Activated naive CD8-positive, alpha-beta T cell (primary cell): ENCODE measurements at regions not wholly inside any gene's neighbourhood (a gene's known extent, or its start where the extent isn't known, plus 50 kb on each side); places are given as distances from the start of the nearest gene placed in this dataset.

Experiments
- H3K27ac Mint-ChIP-seq: one replicate; pipeline ENCODE4 v1.8.0; 2021; ENCODE audit warnings: mixed read lengths
- H3K27me3 Mint-ChIP-seq: one replicate; pipeline ENCODE4 v1.8.0; 2021; ENCODE audit warnings: mixed read lengths
- H3K36me3 Mint-ChIP-seq: one replicate; pipeline ENCODE4 v1.8.0; 2021; ENCODE audit warnings: mixed read lengths
- H3K4me1 Mint-ChIP-seq: one replicate; pipeline ENCODE4 v1.8.0; 2021; ENCODE audit warnings: low read depth, mixed read lengths
- H3K4me3 Mint-ChIP-seq: one replicate; pipeline ENCODE4 v1.8.0; 2021; ENCODE audit warnings: mild to moderate bottlenecking, mixed read lengths
- H3K9me3 Mint-ChIP-seq: one replicate; pipeline ENCODE4 v1.8.0; 2021; ENCODE audit warnings: low read depth, mixed read lengths

GRCh38 chr2:83633423-83633822, 825.7 kb downstream of the SUCLG1 start:
- Mint-ChIP-seq H3K4me3 (no peak overlapping the region), H3K27ac (no peak overlapping the region), H3K4me1 (no peaks in the 10 kb centered on the region), H3K27me3 (no peaks in the 10 kb centered on the region), H3K36me3 (no peaks in the 10 kb centered on the region), H3K9me3 (peaks cover 4% of the 10 kb centered on the region)

- Mint-ChIP-seq H3K9me3 (no peaks in the 10 kb centered on the region), H3K27me3 (no peaks in the 10 kb centered on the region), H3K4me3 (no peak overlapping the region), H3K27ac (no peak overlapping the region), H3K4me1 (no peaks in the 10 kb centered on the region), H3K36me3 (no peaks in the 10 kb centered on the region)
These were observed 828.7 kb downstream of the SUCLG1 start for GRCh38 chr2:83630351-83630750.

GRCh38 chr2:83615511-83615910, 843.6 kb downstream of the SUCLG1 start:
- Mint-ChIP-seq H3K9me3 (peaks cover 8% of the 10 kb centered on the region), H3K4me1 (no peaks in the 10 kb centered on the region), H3K27ac (no peak overlapping the region), H3K36me3 (no peaks in the 10 kb centered on the region), H3K27me3 (no peaks in the 10 kb centered on the region), H3K4me3 (no peak overlapping the region)

- Mint-ChIP-seq H3K4me3 (no peak overlapping the region), H3K4me1 (no peaks in the 10 kb centered on the region), H3K27me3 (no peaks in the 10 kb centered on the region), H3K36me3 (no peaks in the 10 kb centered on the region), H3K27ac (no peak overlapping the region), H3K9me3 (peaks cover 8% of the 10 kb centered on the region)
These were observed 845.9 kb downstream of the SUCLG1 start for GRCh38 chr2:83613178-83613577.

- Mint-ChIP-seq H3K4me3 (no peak overlapping the region), H3K4me1 (no peaks in the 10 kb centered on the region), H3K36me3 (no peaks in the 10 kb centered on the region), H3K27ac (no peak overlapping the region), H3K9me3 (peaks cover 8% of the 10 kb centered on the region), H3K27me3 (no peaks in the 10 kb centered on the region)
These were observed 856.3 kb downstream of the SUCLG1 start for GRCh38 chr2:83602753-83603152.

GRCh38 chr2:83596592-83597282, 862.3 kb downstream of the SUCLG1 start:
- Mint-ChIP-seq H3K27me3 (no peaks in the 10 kb centered on the region), H3K27ac (no peak overlapping the region), H3K4me3 (no peak overlapping the region), H3K9me3 (peaks cover 17% of the 10 kb centered on the region), H3K4me1 (no peaks in the 10 kb centered on the region), H3K36me3 (no peaks in the 10 kb centered on the region)

GRCh38 chr2:83595926-83596325, 863.2 kb downstream of the SUCLG1 start:
- Mint-ChIP-seq H3K36me3 (no peaks in the 10 kb centered on the region), H3K4me1 (no peaks in the 10 kb centered on the region), H3K27me3 (no peaks in the 10 kb centered on the region), H3K9me3 (peaks cover 17% of the 10 kb centered on the region), H3K27ac (no peak overlapping the region), H3K4me3 (no peak overlapping the region)

GRCh38 chr2:83595121-83595690, 863.9 kb downstream of the SUCLG1 start:
- Mint-ChIP-seq H3K27ac (no peak overlapping the region), H3K9me3 (peaks cover 17% of the 10 kb centered on the region), H3K27me3 (no peaks in the 10 kb centered on the region), H3K4me1 (no peaks in the 10 kb centered on the region), H3K4me3 (no peak overlapping the region), H3K36me3 (no peaks in the 10 kb centered on the region)

GRCh38 chr2:83594241-83595120, 864.6 kb downstream of the SUCLG1 start:
- peaks cover 17% of the 10 kb centered on the region for H3K9me3 Mint-ChIP-seq
- no peaks in the 10 kb centered on the region for H3K27me3 Mint-ChIP-seq
- no peak overlapping the region for H3K4me3 Mint-ChIP-seq
- H3K27ac Mint-ChIP-seq = no peak overlapping the region
- no peaks in the 10 kb centered on the region for H3K36me3 Mint-ChIP-seq
- no peaks in the 10 kb centered on the region for H3K4me1 Mint-ChIP-seq

GRCh38 chr2:83587309-83587708, 871.8 kb downstream of the SUCLG1 start:
- H3K4me3 Mint-ChIP-seq = no peak overlapping the region
- no peak overlapping the region for H3K27ac Mint-ChIP-seq
- peaks cover 7% of the 10 kb centered on the region for H3K9me3 Mint-ChIP-seq
- no peaks in the 10 kb centered on the region for H3K27me3 Mint-ChIP-seq
- H3K36me3 Mint-ChIP-seq = no peaks in the 10 kb centered on the region
- no peaks in the 10 kb centered on the region for H3K4me1 Mint-ChIP-seq

- no peak overlapping the region for H3K4me3 Mint-ChIP-seq
- no peaks in the 10 kb centered on the region for H3K4me1 Mint-ChIP-seq
- no peaks in the 10 kb centered on the region for H3K36me3 Mint-ChIP-seq
- H3K27ac Mint-ChIP-seq = no peak overlapping the region
- H3K27me3 Mint-ChIP-seq = no peaks in the 10 kb centered on the region
- H3K9me3 Mint-ChIP-seq = peaks cover 7% of the 10 kb centered on the region
These were observed 873.8 kb downstream of the SUCLG1 start for GRCh38 chr2:83585250-83585649.

- Mint-ChIP-seq H3K27me3 (no peaks in the 10 kb centered on the region), H3K4me1 (no peaks in the 10 kb centered on the region), H3K27ac (no peak overlapping the region)
These were observed 874.4 kb downstream of the SUCLG1 start for GRCh38 chr2:83584672-83585071.

GRCh38 chr2:83582589-83582988, 876.5 kb downstream of the SUCLG1 start:
- Mint-ChIP-seq H3K4me1 (no peaks in the 10 kb centered on the region), H3K27me3 (no peaks in the 10 kb centered on the region), H3K27ac (no peak overlapping the region), H3K4me3 (no peak overlapping the region), H3K9me3 (no peaks in the 10 kb centered on the region), H3K36me3 (no peaks in the 10 kb centered on the region)

More at GRCh38 chr2:83584672-83585071, 874.4 kb downstream of the SUCLG1 start:
- Mint-ChIP-seq H3K36me3 (no peaks in the 10 kb centered on the region), H3K9me3 (peaks cover 7% of the 10 kb centered on the region), H3K4me3 (no peak overlapping the region)

GRCh38 chr2:83579507-83579906, 879.6 kb downstream of the SUCLG1 start:
- H3K27ac Mint-ChIP-seq = no peak overlapping the region

GRCh38 chr2:83578405-83578804, 880.7 kb downstream of the SUCLG1 start:
- Mint-ChIP-seq H3K27ac (no peak overlapping the region), H3K4me1 (no peaks in the 10 kb centered on the region), H3K36me3 (no peaks in the 10 kb centered on the region), H3K9me3 (no peaks in the 10 kb centered on the region), H3K4me3 (no peak overlapping the region), H3K27me3 (no peaks in the 10 kb centered on the region)

More at GRCh38 chr2:83579507-83579906, 879.6 kb downstream of the SUCLG1 start:
- Mint-ChIP-seq H3K4me1 (no peaks in the 10 kb centered on the region), H3K9me3 (no peaks in the 10 kb centered on the region), H3K27me3 (no peaks in the 10 kb centered on the region), H3K4me3 (no peak overlapping the region), H3K36me3 (no peaks in the 10 kb centered on the region)
